CD8-positive, alpha-beta memory T cell (primary cell): ENCODE measurements at regions not wholly inside any gene's neighbourhood (a gene's known extent, or its start where the extent isn't known, plus 50 kb on each side); places are given as distances from the start of the nearest gene placed in this dataset.
"Not testable (repeated sequence)": the region's sequence is repeated elsewhere in the genome, so short reads cannot be mapped to it uniquely, and the experiment has no call there.

Experiments
- CTCF ChIA-PET: fragments of 350-600 bp; sonication (Branson Sonifier 250); formaldehyde crosslinking; loops from one replicate; lab custom pipeline; 2021; ENCODE audit warnings: antibody characterized with exemption; lab: Charles Lee
- POLR2A ChIA-PET: fragments of 350-600 bp; sonication (Branson Sonifier 250); formaldehyde crosslinking; loops from one replicate; lab custom pipeline; 2021; ENCODE audit warnings: antibody characterized with exemption; lab: Charles Lee
- DNase-seq, 5 donors: peaks; one replicate each; pipeline versions ENCODE4 v3.0.0 to v3.0.0-alpha.2; 2020 to 2022; ENCODE audit warnings: mixed read lengths in 1 of 5
- H3K27ac ChIP-seq: one replicate; pipeline ENCODE4 v1.7.0; 2013; ENCODE audit warnings: low read depth, mild to moderate bottlenecking, low read length, moderate library complexity
- H3K27me3 ChIP-seq: 2 replicates; pipeline ENCODE4 v1.7.0; 2013; ENCODE audit warnings: low read length, mild to moderate bottlenecking; ENCODE audit not compliant: insufficient read depth, poor library complexity, severe bottlenecking
- H3K36me3 ChIP-seq: 2 replicates; pipeline ENCODE4 v1.7.0; 2013; ENCODE audit warnings: mild to moderate bottlenecking, low read length, moderate library complexity; ENCODE audit not compliant: insufficient read depth
- H3K4me1 ChIP-seq: 2 replicates; pipeline ENCODE4 v1.7.0; 2013; ENCODE audit warnings: mild to moderate bottlenecking, low read length, moderate library complexity; ENCODE audit not compliant: insufficient read depth
- H3K4me3 ChIP-seq: 2 replicates; pipeline ENCODE4 v1.7.0; 2013; ENCODE audit warnings: mild to moderate bottlenecking, low read length
- H3K9me3 ChIP-seq: 2 replicates; pipeline ENCODE4 v1.7.0; 2013; ENCODE audit warnings: mild to moderate bottlenecking, low read length
- H3K27ac Mint-ChIP-seq, 8 donors: one replicate each; pipeline ENCODE4 v1.8.0; 2020 to 2021; ENCODE audit warnings: mixed read lengths in 8 of 8, mild to moderate bottlenecking in 6 of 8, inconsistent platforms in 3 of 8, moderate library complexity in 3 of 8
- H3K27me3 Mint-ChIP-seq, 2 donors: one replicate each; pipeline ENCODE4 v1.8.0; 2020 to 2021; ENCODE audit warnings: mixed read lengths in 2 of 2, mild to moderate bottlenecking in 1 of 2, moderate library complexity in 1 of 2
- H3K36me3 Mint-ChIP-seq, 3 donors: one replicate each; pipeline ENCODE4 v1.8.0; 2020 to 2021; ENCODE audit warnings: mixed read lengths in 3 of 3, inconsistent platforms in 1 of 3, mild to moderate bottlenecking in 1 of 3
- H3K4me1 Mint-ChIP-seq, 3 donors: one replicate each; pipeline ENCODE4 v1.8.0; 2020 to 2021; ENCODE audit warnings: mixed read lengths in 3 of 3, inconsistent platforms in 1 of 3, mild to moderate bottlenecking in 1 of 3
- H3K4me3 Mint-ChIP-seq, 7 donors: one replicate each; pipeline ENCODE4 v1.8.0; 2020 to 2021; ENCODE audit warnings: mixed read lengths in 7 of 7, mild to moderate bottlenecking in 6 of 7, moderate library complexity in 4 of 7, inconsistent platforms in 2 of 7
- H3K9me3 Mint-ChIP-seq, 5 donors: one replicate each; pipeline ENCODE4 v1.8.0; 2020 to 2022; ENCODE audit warnings: mixed read lengths in 5 of 5, mild to moderate bottlenecking in 3 of 5, moderate library complexity in 2 of 5, inconsistent platforms in 1 of 5

GRCh38 chr1:101450691-101451090 is 213.9 kb downstream of the S1PR1 start:
- H3K27me3 Mint-ChIP-seq = peaks cover 7 to 27% of the 10 kb centered on the region in 2 donors
- H3K4me3 ChIP-seq, H3K9me3 Mint-ChIP-seq, H3K36me3 ChIP-seq, DNase-seq, H3K27ac Mint-ChIP-seq, POLR2A ChIA-PET, H3K36me3 Mint-ChIP-seq, H3K4me3 Mint-ChIP-seq, H3K9me3 ChIP-seq, H3K27me3 ChIP-seq, CTCF ChIA-PET, H3K27ac ChIP-seq: not testable (repeated sequence)
- peaks cover 26% of the 10 kb centered on the region for H3K4me1 ChIP-seq
- H3K4me1 Mint-ChIP-seq = peaks cover 19 to 35% (median 34%) of the 10 kb centered on the region in 3 donors

- no peaks in the 10 kb centered on the region for H3K9me3 ChIP-seq
- H3K4me3 ChIP-seq = no peak overlapping the region
- ChIA-PET CTCF (no interaction called here), POLR2A (no interaction called here)
- Mint-ChIP-seq H3K36me3 (no peaks in the 10 kb centered on the region), H3K9me3 (no peaks in the 10 kb centered on the region), H3K4me1 (peaks cover 19 to 35% (median 34%) of the 10 kb centered on the region in 3 donors), H3K27me3 (peaks cover 7 to 22% of the 10 kb centered on the region in 2 donors), H3K4me3 (no peak overlapping the region), H3K27ac (peak overlapping the region in 2 of 8 donors; percentile 11 to 58)
- H3K36me3 ChIP-seq = no peaks in the 10 kb centered on the region
- H3K27me3 ChIP-seq = no peaks in the 10 kb centered on the region
- H3K27ac ChIP-seq = no peak overlapping the region
- H3K4me1 ChIP-seq = peaks cover 26% of the 10 kb centered on the region
- no peak for DNase-seq
Observed at GRCh38 chr1:101451888-101452287, 215.1 kb downstream of the S1PR1 start.

- Histone ChIP-seq H3K4me1 (peaks cover 26% of the 10 kb centered on the region), H3K4me3 (no peak overlapping the region), H3K27me3 (no peaks in the 10 kb centered on the region), H3K36me3 (no peaks in the 10 kb centered on the region), H3K27ac (no peak overlapping the region), H3K9me3 (no peaks in the 10 kb centered on the region)
- Mint-ChIP-seq H3K4me3 (no peak overlapping the region), H3K36me3 (no peaks in the 10 kb centered on the region), H3K27ac (peak overlapping the region in 1 of 8 donors; percentile 32), H3K27me3 (peaks cover 9 to 22% of the 10 kb centered on the region in 2 donors), H3K4me1 (peaks cover 19 to 35% (median 34%) of the 10 kb centered on the region in 3 donors), H3K9me3 (no peaks in the 10 kb centered on the region)
- ChIA-PET CTCF (no interaction called here), POLR2A (no interaction called here)
- no peak for DNase-seq
Observed at GRCh38 chr1:101452825-101453224, 216.0 kb downstream of the S1PR1 start.

- Mint-ChIP-seq H3K27ac (peak overlapping the region in 5 of 8 donors; percentile 21 to 83 (median 47)), H3K36me3 (no peaks in the 10 kb centered on the region), H3K27me3 (peaks cover 9 to 16% of the 10 kb centered on the region in 2 donors), H3K4me1 (peaks cover 19 to 35% (median 34%) of the 10 kb centered on the region in 3 donors), H3K4me3 (peak overlapping the region in 4 of 7 donors; percentile 10 to 35 (median 13)), H3K9me3 (no peaks in the 10 kb centered on the region)
- H3K27me3 ChIP-seq = no peaks in the 10 kb centered on the region
- peaks cover 26% of the 10 kb centered on the region for H3K4me1 ChIP-seq
- POLR2A ChIA-PET = no interaction called here
- H3K36me3 ChIP-seq = no peaks in the 10 kb centered on the region
- DNase-seq = no peak
- no peak overlapping the region for H3K27ac ChIP-seq
- H3K4me3 ChIP-seq = no peak overlapping the region
- no peaks in the 10 kb centered on the region for H3K9me3 ChIP-seq
- CTCF ChIA-PET = interaction anchor here (1.7 kb wide), 1 partner anchor 14 kb away, joined by 6 read pairs; no protein-coding TSS in a partner anchor
Observed at GRCh38 chr1:101453844-101454243, 217.0 kb downstream of the S1PR1 start.

- DNase-seq = no peak
- no peaks in the 10 kb centered on the region for H3K36me3 Mint-ChIP-seq
- no peak overlapping the region for H3K4me3 Mint-ChIP-seq
- ChIA-PET CTCF (interaction anchor here (1.7 kb wide), 1 partner anchor 13 kb away, joined by 6 read pairs; no protein-coding TSS in a partner anchor), POLR2A (no interaction called here)
- H3K9me3 Mint-ChIP-seq = no peaks in the 10 kb centered on the region
- no peaks in the 10 kb centered on the region for H3K9me3 ChIP-seq
- no peaks in the 10 kb centered on the region for H3K36me3 ChIP-seq
- no peak overlapping the region for H3K27ac Mint-ChIP-seq
- H3K27me3 Mint-ChIP-seq = peaks cover 4 to 10% of the 10 kb centered on the region in 2 donors
- H3K4me1 ChIP-seq = peaks cover 26% of the 10 kb centered on the region
- peaks cover 19 to 35% (median 34%) of the 10 kb centered on the region in 3 donors for H3K4me1 Mint-ChIP-seq
- H3K4me3 ChIP-seq = no peak overlapping the region
- H3K27me3 ChIP-seq = no peaks in the 10 kb centered on the region
- no peak overlapping the region for H3K27ac ChIP-seq
Observed at GRCh38 chr1:101455166-101455565, 218.3 kb downstream of the S1PR1 start.

- ChIA-PET CTCF (no interaction called here), POLR2A (no interaction called here)
- Histone ChIP-seq H3K9me3 (no peaks in the 10 kb centered on the region), H3K4me1 (no peaks in the 10 kb centered on the region), H3K36me3 (no peaks in the 10 kb centered on the region), H3K27ac (no peak overlapping the region), H3K4me3 (no peak overlapping the region), H3K27me3 (no peaks in the 10 kb centered on the region)
- DNase-seq = no peak
- Mint-ChIP-seq H3K4me3 (no peak overlapping the region), H3K27ac (no peak overlapping the region), H3K9me3 (peaks cover 0 to 4% (median 0%) of the 10 kb centered on the region in 5 donors), H3K4me1 (no peaks in the 10 kb centered on the region), H3K36me3 (peaks cover 0 to 9% (median 0%) of the 10 kb centered on the region in 3 donors), H3K27me3 (peaks cover 2 to 17% of the 10 kb centered on the region in 2 donors)
Observed at GRCh38 chr1:101460739-101461138, 223.9 kb downstream of the S1PR1 start.

- Mint-ChIP-seq H3K27ac (no peak overlapping the region), H3K27me3 (peaks cover 1 to 9% of the 10 kb centered on the region in 2 donors), H3K9me3 (peaks cover 0 to 4% (median 0%) of the 10 kb centered on the region in 5 donors), H3K4me1 (no peaks in the 10 kb centered on the region), H3K36me3 (peaks cover 0 to 9% (median 0%) of the 10 kb centered on the region in 3 donors), H3K4me3 (no peak overlapping the region)
- ChIA-PET CTCF (no interaction called here), POLR2A (no interaction called here)
- H3K9me3 ChIP-seq = no peaks in the 10 kb centered on the region
- H3K4me1 ChIP-seq = no peaks in the 10 kb centered on the region
- no peak overlapping the region for H3K4me3 ChIP-seq
- no peaks in the 10 kb centered on the region for H3K27me3 ChIP-seq
- no peaks in the 10 kb centered on the region for H3K36me3 ChIP-seq
- H3K27ac ChIP-seq = no peak overlapping the region
- no peak for DNase-seq
Observed at GRCh38 chr1:101463195-101463594, 226.4 kb downstream of the S1PR1 start.

- no peak for DNase-seq
- POLR2A ChIA-PET = no interaction called here
- Mint-ChIP-seq H3K27ac (no peak overlapping the region), H3K27me3 (peaks cover 1 to 12% of the 10 kb centered on the region in 2 donors), H3K4me3 (no peak overlapping the region), H3K4me1 (no peaks in the 10 kb centered on the region), H3K9me3 (peaks cover 0 to 4% (median 0%) of the 10 kb centered on the region in 5 donors), H3K36me3 (peaks cover 0 to 13% (median 0%) of the 10 kb centered on the region in 3 donors)
- Histone ChIP-seq H3K36me3 (no peaks in the 10 kb centered on the region), H3K27me3 (no peaks in the 10 kb centered on the region), H3K4me3 (no peak overlapping the region), H3K4me1 (no peaks in the 10 kb centered on the region), H3K9me3 (no peaks in the 10 kb centered on the region), H3K27ac (no peak overlapping the region)
- CTCF ChIA-PET = no interaction called here
Observed at GRCh38 chr1:101465941-101466340, 229.1 kb downstream of the S1PR1 start.
